ENCODE measurements at regions not wholly inside any gene's neighbourhood (a gene's known extent, or its start where the extent isn't known, plus 50 kb on each side); places are given as distances from the start of the nearest gene placed in this dataset.

- DNase-seq = no peak
Measured at GRCh38 chr18:60987963-60988362, 345.3 kb upstream of the CDH20 start.

- no peak for DNase-seq
Measured at GRCh38 chr18:60996326-60996725, 336.9 kb upstream of the CDH20 start.

- no peak for DNase-seq
Measured at GRCh38 chr18:60996822-60997221, 336.4 kb upstream of the CDH20 start.

GRCh38 chr18:61001138-61001537 lies 332.1 kb upstream of the CDH20 start:
- DNase-seq = no peak

GRCh38 chr18:61006687-61007224 lies 326.5 kb upstream of the CDH20 start:
- DNase-seq = no peak

- DNase-seq = no peak
Measured at GRCh38 chr18:61019338-61020301, 313.6 kb upstream of the CDH20 start.

GRCh38 chr18:61025596-61025995 lies 307.6 kb upstream of the CDH20 start:
- no peak for DNase-seq

- DNase-seq = no peak
Measured at GRCh38 chr18:61031626-61032025, 301.6 kb upstream of the CDH20 start.

GRCh38 chr18:61034580-61034979 lies 298.6 kb upstream of the CDH20 start:
- DNase-seq = no peak

GRCh38 chr18:61039251-61039650 lies 294.0 kb upstream of the CDH20 start:
- DNase-seq = no peak

GRCh38 chr18:61047794-61048193 lies 285.4 kb upstream of the CDH20 start:
- no peak for DNase-seq

GRCh38 chr18:61057443-61057842 lies 275.8 kb upstream of the CDH20 start:
- DNase-seq = no peak

- DNase-seq = no peak
Measured at GRCh38 chr18:61062258-61062657, 271.0 kb upstream of the CDH20 start.

GRCh38 chr18:61064911-61065310 lies 268.3 kb upstream of the CDH20 start:
- no peak for DNase-seq

- DNase-seq = no peak
Measured at GRCh38 chr18:61076986-61077385, 256.2 kb upstream of the CDH20 start.

- DNase-seq = no peak
Measured at GRCh38 chr18:61079714-61080113, 253.5 kb upstream of the CDH20 start.

GRCh38 chr18:61080954-61081528 lies 252.2 kb upstream of the CDH20 start:
- DNase-seq = no peak

GRCh38 chr18:61082976-61083630 lies 250.1 kb upstream of the CDH20 start:
- no peak for DNase-seq

GRCh38 chr18:61085036-61085435 lies 248.2 kb upstream of the CDH20 start:
- DNase-seq = no peak

- DNase-seq = no peak
Measured at GRCh38 chr18:61085761-61086160, 247.5 kb upstream of the CDH20 start.

GRCh38 chr18:61086657-61087056 lies 246.6 kb upstream of the CDH20 start:
- no peak for DNase-seq

GRCh38 chr18:61091379-61091778 lies 241.9 kb upstream of the CDH20 start:
- DNase-seq = no peak

- DNase-seq = no peak
Measured at GRCh38 chr18:61093965-61094364, 239.3 kb upstream of the CDH20 start.

- DNase-seq = no peak
Measured at GRCh38 chr18:61096226-61096625, 237.0 kb upstream of the CDH20 start.

All from SW 1271 (cell line).